ENCODE measurements at regions not wholly inside any gene's neighbourhood (a gene's known extent, or its start where the extent isn't known, plus 50 kb on each side); places are given as distances from the start of the nearest gene placed in this dataset.

- no peak overlapping the region for H3K4me3 Mint-ChIP-seq (ENCODE audit: unreplicated experiment)
- TF ChIP-seq CTCF (IDR thresholded peaks at IDR 0.05): no peak
- H3K9me3 Mint-ChIP-seq (ENCODE audit: unreplicated experiment): no peaks in the 10 kb centered on the region
- H3K4me1 Mint-ChIP-seq (ENCODE audit: unreplicated experiment): no peaks in the 10 kb centered on the region
- H3K36me3 Mint-ChIP-seq (ENCODE audit: unreplicated experiment): no peaks in the 10 kb centered on the region
- H3K27me3 Mint-ChIP-seq (ENCODE audit: unreplicated experiment): peaks cover 26% of the 10 kb centered on the region
- no peak for DNase-seq (ENCODE audit: extremely low spot score, unreplicated experiment)
- no peak overlapping the region for H3K27ac Mint-ChIP-seq (ENCODE audit: unreplicated experiment)
These were observed 247.1 kb upstream of the PRR16 start for GRCh38 chr5:120217001-120217400.

- H3K27ac Mint-ChIP-seq (ENCODE audit: unreplicated experiment): no peak overlapping the region
- H3K4me3 Mint-ChIP-seq (ENCODE audit: unreplicated experiment): no peak overlapping the region
- no peaks in the 10 kb centered on the region for H3K36me3 Mint-ChIP-seq (ENCODE audit: unreplicated experiment)
- H3K27me3 Mint-ChIP-seq (ENCODE audit: unreplicated experiment): peaks cover 41% of the 10 kb centered on the region
- H3K9me3 Mint-ChIP-seq (ENCODE audit: unreplicated experiment): no peaks in the 10 kb centered on the region
- DNase-seq (ENCODE audit: extremely low spot score, unreplicated experiment): no peak
- H3K4me1 Mint-ChIP-seq (ENCODE audit: unreplicated experiment): no peaks in the 10 kb centered on the region
- TF ChIP-seq CTCF (IDR thresholded peaks at IDR 0.05): no peak
These were observed 244.1 kb upstream of the PRR16 start for GRCh38 chr5:120219988-120220387.

- no peak for DNase-seq (ENCODE audit: extremely low spot score, unreplicated experiment)
- no peak for TF ChIP-seq CTCF (IDR thresholded peaks at IDR 0.05)
- Mint-ChIP-seq H3K9me3 (ENCODE audit: unreplicated experiment) (no peaks in the 10 kb centered on the region), H3K27ac (ENCODE audit: unreplicated experiment) (no peak overlapping the region), H3K27me3 (ENCODE audit: unreplicated experiment) (peaks cover 26% of the 10 kb centered on the region), H3K4me1 (ENCODE audit: unreplicated experiment) (no peaks in the 10 kb centered on the region), H3K4me3 (ENCODE audit: unreplicated experiment) (no peak overlapping the region), H3K36me3 (ENCODE audit: unreplicated experiment) (no peaks in the 10 kb centered on the region)
These were observed 238.6 kb upstream of the PRR16 start for GRCh38 chr5:120225524-120225923.

GRCh38 chr5:120228262-120229031 is 235.7 kb upstream of the PRR16 start:
- no peaks in the 10 kb centered on the region for H3K9me3 Mint-ChIP-seq (ENCODE audit: unreplicated experiment)
- no peak for DNase-seq (ENCODE audit: extremely low spot score, unreplicated experiment)
- no peaks in the 10 kb centered on the region for H3K36me3 Mint-ChIP-seq (ENCODE audit: unreplicated experiment)
- H3K4me3 Mint-ChIP-seq (ENCODE audit: unreplicated experiment): no peak overlapping the region
- peaks cover 24% of the 10 kb centered on the region for H3K27me3 Mint-ChIP-seq (ENCODE audit: unreplicated experiment)
- H3K4me1 Mint-ChIP-seq (ENCODE audit: unreplicated experiment): no peaks in the 10 kb centered on the region
- no peak for TF ChIP-seq CTCF (IDR thresholded peaks at IDR 0.05)
- H3K27ac Mint-ChIP-seq (ENCODE audit: unreplicated experiment): no peak overlapping the region

- H3K27ac Mint-ChIP-seq (ENCODE audit: unreplicated experiment): no peak overlapping the region
These were observed 235.1 kb upstream of the PRR16 start for GRCh38 chr5:120229036-120229435.

More at GRCh38 chr5:120229036-120229435, 235.1 kb upstream of the PRR16 start:
- TF ChIP-seq CTCF (IDR thresholded peaks at IDR 0.05): no peak
- Mint-ChIP-seq H3K4me1 (ENCODE audit: unreplicated experiment) (no peaks in the 10 kb centered on the region), H3K36me3 (ENCODE audit: unreplicated experiment) (no peaks in the 10 kb centered on the region), H3K9me3 (ENCODE audit: unreplicated experiment) (no peaks in the 10 kb centered on the region), H3K4me3 (ENCODE audit: unreplicated experiment) (no peak overlapping the region), H3K27me3 (ENCODE audit: unreplicated experiment) (peaks cover 25% of the 10 kb centered on the region)
- DNase-seq (ENCODE audit: extremely low spot score, unreplicated experiment): no peak

All from osteocyte (in vitro differentiated cells).